HEK293 (cell line): ENCODE measurements at regions not wholly inside any gene's neighbourhood (a gene's known extent, or its start where the extent isn't known, plus 50 kb on each side); places are given as distances from the start of the nearest gene placed in this dataset.

Experiments used
- CTCF ChIA-PET: fragments of 350-600 bp; formaldehyde crosslinking; extraction: SDS; loops from one replicate; lab custom pipeline; 2021; ENCODE audit warnings: antibody characterized with exemption; lab: Yijun Ruan, JAX
- POLR2A ChIA-PET: fragments of 300-600 bp; formaldehyde crosslinking; extraction: SDS; loops from one replicate; lab custom pipeline; 2020; ENCODE audit warnings: antibody characterized with exemption, inconsistent platforms; lab: Yijun Ruan, JAX
- H3K27ac ChIP-seq: fragments of 200-500 bp; sonication (Bioruptor generic); 2 replicates; pipeline ENCODE4 v1.5.1; 2014; ENCODE audit warnings: low read depth, low read length, control low read depth, inconsistent platforms; ENCODE audit errors: extremely low read depth
- H3K36me3 ChIP-seq, 2 experiments: fragments of 200-500 bp in 1 of 2; sonication (Bioruptor generic) in 1 of 2; 1 replicate in 1 of 2; 2 replicates in 1 of 2; pipeline ENCODE4 v1.5.1; 2014 to 2017; ENCODE audit warnings: inconsistent platforms in 2 of 2, low read length in 2 of 2; ENCODE audit not compliant: control insufficient read depth in 2 of 2, insufficient read depth in 1 of 2
- H3K4me1 ChIP-seq: fragments of 200-500 bp; sonication (Bioruptor generic); 2 replicates; pipeline ENCODE4 v1.5.1; 2014; ENCODE audit warnings: mild to moderate bottlenecking, low read length, inconsistent platforms; ENCODE audit not compliant: control insufficient read depth, insufficient read depth
- H3K4me3 ChIP-seq: 2 replicates; pipeline ENCODE4 v1.5.1; 2011; ENCODE audit warnings: low read depth, mild to moderate bottlenecking, control low read depth, low read length, moderate library complexity
- H3K9me3 ChIP-seq: fragments of 200-500 bp; sonication (Bioruptor generic); 2 replicates; pipeline ENCODE4 v1.5.1; 2014; ENCODE audit warnings: low read depth, low read length, inconsistent platforms; ENCODE audit not compliant: control insufficient read depth, insufficient read depth
- GLIS2 ChIP-seq: fragments of 450-650 bp; formaldehyde crosslinking; IDR thresholded peaks from 2 replicates; pipeline ENCODE4 v1.5.1; 2016; ENCODE audit warnings: missing biosample characterization, missing genetic modification characterization
- KLF1 ChIP-seq: fragments of 450-650 bp; formaldehyde crosslinking; IDR thresholded peaks from 2 replicates; pipeline ENCODE4 v1.5.1; 2016; ENCODE audit warnings: missing biosample characterization, missing genetic modification characterization
- KLF7 ChIP-seq: fragments of 450-650 bp; formaldehyde crosslinking; IDR thresholded peaks from 2 replicates; pipeline ENCODE4 v1.5.1; 2016; ENCODE audit warnings: missing biosample characterization, missing genetic modification characterization, borderline replicate concordance
- KLF9 ChIP-seq: fragments of 450-650 bp; formaldehyde crosslinking; IDR thresholded peaks from 2 replicates; pipeline ENCODE4 v1.5.1; 2016; ENCODE audit warnings: missing biosample characterization, missing genetic modification characterization, low read depth
- MZF1 ChIP-seq: fragments of 450-650 bp; formaldehyde crosslinking; IDR thresholded peaks from 2 replicates; pipeline ENCODE4 v1.5.1; 2017; ENCODE audit warnings: missing biosample characterization, missing genetic modification characterization, borderline replicate concordance
- PRDM1 ChIP-seq: fragments of 450-650 bp; formaldehyde crosslinking; IDR thresholded peaks from 2 replicates; pipeline ENCODE4; 2016; ENCODE audit warnings: missing biosample characterization, missing genetic modification characterization
- SETDB1 ChIP-seq: IDR thresholded peaks from one replicate; pipeline ENCODE4 v1.6.1; 2017; ENCODE audit warnings: mild to moderate bottlenecking, low read length, moderate library complexity, mixed read lengths; ENCODE audit not compliant: insufficient read length
- ZNF114 ChIP-seq: fragments of 450-650 bp; formaldehyde crosslinking; IDR thresholded peaks from 2 replicates; pipeline ENCODE4 v1.5.0; 2017; ENCODE audit warnings: missing biosample characterization, missing genetic modification characterization
- ZNF133 ChIP-seq: fragments of 450-650 bp; formaldehyde crosslinking; IDR thresholded peaks from 2 replicates; pipeline ENCODE4 v1.5.1; 2016; ENCODE audit warnings: missing biosample characterization, missing genetic modification characterization
- ZNF248 ChIP-seq: fragments of 450-650 bp; formaldehyde crosslinking; IDR thresholded peaks from 2 replicates; pipeline ENCODE4 v1.5.1; 2017; ENCODE audit warnings: missing biosample characterization, missing genetic modification characterization
- ZNF266 ChIP-seq: fragments of 450-650 bp; formaldehyde crosslinking; IDR thresholded peaks from 2 replicates; pipeline ENCODE4 v1.5.1; 2016; ENCODE audit warnings: missing biosample characterization, missing genetic modification characterization, low read depth
- ZNF335 ChIP-seq: fragments of 450-650 bp; formaldehyde crosslinking; conservative IDR thresholded peaks from 2 replicates; pipeline ENCODE4 v1.5.1; 2016; ENCODE audit warnings: missing biosample characterization, missing genetic modification characterization
- ZNF391 ChIP-seq: fragments of 450-650 bp; formaldehyde crosslinking; IDR thresholded peaks from 2 replicates; pipeline ENCODE4 v1.5.1; 2016; ENCODE audit warnings: low read depth, missing biosample characterization, missing genetic modification characterization, borderline replicate concordance
- ZNF558 ChIP-seq: fragments of 450-650 bp; formaldehyde crosslinking; IDR thresholded peaks from 2 replicates; pipeline ENCODE4 v1.5.1; 2016; ENCODE audit warnings: missing biosample characterization, missing genetic modification characterization
- ZNF623 ChIP-seq: fragments of 450-650 bp; formaldehyde crosslinking; IDR thresholded peaks from 2 replicates; pipeline ENCODE4 v1.5.1; 2016; ENCODE audit warnings: missing biosample characterization, missing genetic modification characterization
- ZNF626 ChIP-seq: fragments of 450-650 bp; sonication (Bioruptor Pico); formaldehyde crosslinking; IDR thresholded peaks from 2 replicates; pipeline ENCODE4 v1.5.1; 2018; ENCODE audit warnings: missing biosample characterization, missing genetic modification characterization, inconsistent platforms
- ZSCAN30 ChIP-seq: fragments of 450-650 bp; IDR thresholded peaks from 2 replicates; pipeline ENCODE4 v1.5.1; 2018; ENCODE audit warnings: missing biosample characterization, mild to moderate bottlenecking, missing genetic modification characterization, moderate library complexity
- TF ChIP-seq, protein P1 (sequence below): fragments of 450-650 bp; IDR thresholded peaks from 2 replicates; pipeline ENCODE4 v1.5.1; 2018; ENCODE audit warnings: missing biosample characterization, missing genetic modification characterization
- TF ChIP-seq, protein P2 (sequence below): IDR thresholded peaks from 2 replicates; pipeline ENCODE4 v1.6.1; 2011; ENCODE audit warnings: mild to moderate bottlenecking, low read depth, low read length, borderline replicate concordance

DNA sequence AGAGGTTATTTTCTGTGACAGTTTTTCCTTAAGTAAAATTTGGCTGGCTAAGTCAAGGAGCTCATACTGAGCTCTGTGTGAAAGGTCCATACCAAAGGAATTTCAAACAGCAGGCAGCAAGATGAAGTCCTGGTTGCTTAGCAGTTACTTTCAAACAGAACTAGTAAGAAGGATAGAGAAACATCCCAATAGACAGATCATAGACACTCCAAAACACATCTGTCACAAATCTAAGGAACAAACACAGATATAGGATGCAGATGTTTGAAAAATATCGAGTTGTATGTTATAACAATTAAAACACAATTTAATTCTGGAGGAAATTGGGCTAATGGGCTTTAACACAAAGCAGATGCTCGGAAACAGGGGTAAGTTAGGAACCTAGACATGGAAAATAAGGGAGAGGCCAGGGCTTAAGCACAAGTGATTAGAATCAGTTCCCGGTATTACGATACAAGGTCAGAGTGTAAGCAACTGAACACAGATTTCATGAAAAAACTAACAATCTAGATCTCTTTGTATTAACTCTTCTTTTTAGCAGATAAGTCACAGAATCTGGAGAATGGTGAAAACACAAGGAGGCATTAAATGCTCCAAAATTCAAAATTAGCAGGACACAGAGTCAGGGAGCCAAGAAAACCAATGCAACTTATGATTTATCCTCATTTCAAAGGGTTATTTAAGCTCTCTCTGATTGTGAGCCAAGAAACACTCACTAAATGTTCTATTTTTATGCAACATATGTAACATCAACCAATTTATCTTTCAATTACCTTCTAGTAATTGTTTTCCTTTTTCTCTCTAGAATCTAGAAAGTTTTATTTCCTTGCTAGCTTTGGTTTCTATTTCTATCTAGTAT, 1992.9 kb upstream of the PCDH20 start:
- H3K36me3 ChIP-seq, result no peaks in the 10 kb centered on the region
- H3K4me3 ChIP-seq, result no peak overlapping the region
- ChIA-PET POLR2A (no interaction called here), CTCF (no interaction called here)
- H3K9me3 ChIP-seq, result no peaks in the 10 kb centered on the region
- H3K4me1 ChIP-seq, result no peaks in the 10 kb centered on the region
- TF ChIP-seq GLIS2 (tag by site-specific recombination), result no peak
- TF ChIP-seq ZNF558, result no peak
- TF ChIP-seq MZF1 (tag by site-specific recombination), result no peak
- TF ChIP-seq KLF7 (tag by site-specific recombination), result no peak
- TF ChIP-seq ZNF266 (tag by site-specific recombination), result no peak
- no peak overlapping the region for H3K27ac ChIP-seq

DNA sequence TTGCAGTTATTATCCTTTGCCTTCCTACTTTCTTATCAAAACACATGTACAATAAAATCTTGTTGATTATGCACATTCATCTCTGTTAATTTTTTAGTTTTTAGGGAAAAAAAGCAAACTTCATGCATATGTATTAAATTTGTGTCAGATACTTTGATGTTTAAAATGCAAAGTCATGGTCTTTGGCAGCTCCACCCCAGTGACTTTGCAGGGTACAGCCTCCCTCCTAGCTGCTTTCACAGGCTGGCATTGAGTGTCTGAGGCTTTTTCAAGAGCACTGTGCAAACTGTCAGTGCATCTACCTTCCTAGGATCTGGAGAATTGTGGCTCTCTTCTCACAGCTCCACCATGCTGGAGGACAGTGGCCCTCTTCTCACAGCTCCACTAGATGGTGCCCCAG, 1988.1 kb upstream of the PCDH20 start:
- Histone ChIP-seq H3K36me3 (no peaks in the 10 kb centered on the region), H3K9me3 (no peaks in the 10 kb centered on the region), H3K27ac (no peak overlapping the region), H3K4me3 (no peak overlapping the region), H3K4me1 (no peaks in the 10 kb centered on the region)
- POLR2A ChIA-PET, result no interaction called here
- TF ChIP-seq, protein P1, sequence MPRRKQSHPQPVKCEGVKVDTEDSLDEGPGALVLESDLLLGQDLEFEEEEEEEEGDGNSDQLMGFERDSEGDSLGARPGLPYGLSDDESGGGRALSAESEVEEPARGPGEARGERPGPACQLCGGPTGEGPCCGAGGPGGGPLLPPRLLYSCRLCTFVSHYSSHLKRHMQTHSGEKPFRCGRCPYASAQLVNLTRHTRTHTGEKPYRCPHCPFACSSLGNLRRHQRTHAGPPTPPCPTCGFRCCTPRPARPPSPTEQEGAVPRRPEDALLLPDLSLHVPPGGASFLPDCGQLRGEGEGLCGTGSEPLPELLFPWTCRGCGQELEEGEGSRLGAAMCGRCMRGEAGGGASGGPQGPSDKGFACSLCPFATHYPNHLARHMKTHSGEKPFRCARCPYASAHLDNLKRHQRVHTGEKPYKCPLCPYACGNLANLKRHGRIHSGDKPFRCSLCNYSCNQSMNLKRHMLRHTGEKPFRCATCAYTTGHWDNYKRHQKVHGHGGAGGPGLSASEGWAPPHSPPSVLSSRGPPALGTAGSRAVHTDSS (tag by site-specific recombination), result no peak
- CTCF ChIA-PET, result no interaction called here

DNA sequence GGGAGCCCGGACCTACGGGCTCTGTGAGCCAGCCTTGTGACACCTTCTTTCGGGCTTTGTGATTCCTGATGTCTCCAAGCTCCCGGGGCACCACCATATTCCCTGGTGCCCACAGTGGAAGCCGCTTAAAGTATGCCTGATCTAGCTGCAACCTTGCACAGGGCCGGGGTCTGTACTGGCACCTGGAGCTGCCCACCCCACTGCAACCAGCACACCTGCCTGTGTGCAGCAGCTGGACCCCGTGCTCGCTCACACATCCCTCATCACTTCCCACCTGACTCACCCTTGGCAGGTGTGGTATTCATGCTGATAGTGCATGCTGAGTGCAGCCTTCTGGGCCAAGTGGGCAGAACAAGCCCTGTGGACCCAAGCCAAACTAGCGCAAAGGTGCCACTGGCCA, 1981.1 kb upstream of the PCDH20 start:
- POLR2A ChIA-PET, result no interaction called here
- no peaks in the 10 kb centered on the region for H3K4me1 ChIP-seq
- CTCF ChIA-PET, result no interaction called here
- no peaks in the 10 kb centered on the region for H3K9me3 ChIP-seq
- no peaks in the 10 kb centered on the region for H3K36me3 ChIP-seq
- H3K27ac ChIP-seq, result no peak overlapping the region
- no peak overlapping the region for H3K4me3 ChIP-seq
- TF ChIP-seq GLIS2 (tag by site-specific recombination) (no peak), ZNF133 (no peak), ZNF626 (tag by site-specific recombination) (no peak), SETDB1 (no peak)

DNA sequence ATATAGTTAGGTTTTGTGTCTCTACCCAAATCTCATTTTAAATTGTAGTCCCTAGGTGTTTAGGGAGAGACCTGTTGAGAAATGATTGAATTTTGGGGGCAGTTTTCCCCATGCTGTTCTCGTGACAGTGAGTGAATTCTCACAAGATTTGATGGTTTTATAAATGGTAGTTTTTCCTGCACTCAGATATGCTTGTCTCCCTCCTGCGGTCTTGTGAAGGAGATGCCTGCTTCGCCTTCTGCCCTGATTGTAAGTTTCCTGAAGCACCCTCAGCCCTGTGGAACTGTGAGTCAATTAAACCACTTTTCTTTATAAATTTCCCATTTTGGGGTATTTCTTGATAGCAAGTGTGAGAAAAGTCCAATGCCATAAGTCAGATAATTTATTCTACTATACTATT, 1977.5 kb upstream of the PCDH20 start:
- Histone ChIP-seq H3K9me3 (no peaks in the 10 kb centered on the region), H3K36me3 (no peaks in the 10 kb centered on the region), H3K4me1 (no peaks in the 10 kb centered on the region), H3K4me3 (no peak overlapping the region)
- ChIA-PET CTCF (no interaction called here), POLR2A (no interaction called here)
- TF ChIP-seq ZNF623, result no peak
- TF ChIP-seq, all 188 proteins: peak for 0
- H3K27ac ChIP-seq, result no peak overlapping the region

DNA sequence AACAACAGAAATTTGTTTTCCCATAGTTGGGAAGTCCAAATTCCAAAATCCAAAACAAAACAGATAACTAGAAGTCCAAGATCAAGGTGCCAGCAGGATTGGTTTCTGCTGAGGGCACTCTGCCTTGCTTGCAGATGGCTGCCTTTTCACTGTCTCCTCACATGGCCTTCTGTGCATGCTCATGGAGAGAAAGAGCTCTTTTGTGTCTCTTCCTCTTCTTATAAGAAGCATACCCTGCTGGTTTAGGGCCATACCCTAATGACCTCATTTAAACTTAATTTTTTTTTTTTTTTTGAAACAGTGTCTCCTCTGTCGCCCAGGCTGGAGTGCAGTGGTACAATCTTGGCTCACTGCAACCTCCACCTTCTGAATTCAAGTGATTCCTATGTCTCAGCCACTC, 1974.1 kb upstream of the PCDH20 start:
- POLR2A ChIA-PET, result no interaction called here
- CTCF ChIA-PET, result no interaction called here
- Histone ChIP-seq H3K36me3 (no peaks in the 10 kb centered on the region), H3K27ac (no peak overlapping the region), H3K4me3 (no peak overlapping the region), H3K4me1 (no peaks in the 10 kb centered on the region), H3K9me3 (no peaks in the 10 kb centered on the region)
- TF ChIP-seq SETDB1 (no peak), KLF1 (tag by site-specific recombination) (no peak), PRDM1 (tag by site-specific recombination) (no peak), ZNF391 (no peak), ZNF114 (tag by site-specific recombination) (no peak), ZNF248 (tag by site-specific recombination) (no peak), KLF9 (tag by site-specific recombination) (no peak), ZNF335 (no peak), ZSCAN30 (tag by site-specific recombination) (no peak)
- TF ChIP-seq, protein P2, sequence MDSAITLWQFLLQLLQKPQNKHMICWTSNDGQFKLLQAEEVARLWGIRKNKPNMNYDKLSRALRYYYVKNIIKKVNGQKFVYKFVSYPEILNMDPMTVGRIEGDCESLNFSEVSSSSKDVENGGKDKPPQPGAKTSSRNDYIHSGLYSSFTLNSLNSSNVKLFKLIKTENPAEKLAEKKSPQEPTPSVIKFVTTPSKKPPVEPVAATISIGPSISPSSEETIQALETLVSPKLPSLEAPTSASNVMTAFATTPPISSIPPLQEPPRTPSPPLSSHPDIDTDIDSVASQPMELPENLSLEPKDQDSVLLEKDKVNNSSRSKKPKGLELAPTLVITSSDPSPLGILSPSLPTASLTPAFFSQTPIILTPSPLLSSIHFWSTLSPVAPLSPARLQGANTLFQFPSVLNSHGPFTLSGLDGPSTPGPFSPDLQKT, result no peak
